ENCODE measurements at regions not wholly inside any gene's neighbourhood (a gene's known extent, or its start where the extent isn't known, plus 50 kb on each side); places are given as distances from the start of the nearest gene placed in this dataset.

DNA sequence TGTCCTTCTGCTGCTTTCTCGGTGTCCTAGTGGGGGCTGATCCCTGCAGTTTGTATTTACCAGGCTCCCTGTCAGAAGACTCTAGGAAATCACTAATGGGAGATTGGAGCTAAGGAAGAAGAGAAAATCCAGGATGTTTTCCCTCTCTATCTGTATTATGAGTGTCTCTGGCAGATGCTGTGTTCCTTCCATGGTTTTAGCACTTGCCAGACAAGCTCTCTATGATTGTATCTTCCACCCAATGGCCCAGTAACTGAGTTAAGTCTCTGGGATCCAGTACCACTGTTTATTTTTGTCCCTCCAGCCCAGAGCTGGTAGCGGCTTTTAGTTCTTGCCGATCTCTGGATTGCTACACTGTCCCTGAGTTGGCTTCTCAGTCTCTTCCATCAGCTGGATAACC lies 494.8 kb upstream of the SLC39A10 start:
- H3K27me3 Mint-ChIP-seq (ENCODE audit: unreplicated experiment) = no peaks in the 10 kb centered on the region
- DNase-seq (ENCODE audit: extremely low spot score, unreplicated experiment) = no peak
- TF ChIP-seq, protein P1, sequence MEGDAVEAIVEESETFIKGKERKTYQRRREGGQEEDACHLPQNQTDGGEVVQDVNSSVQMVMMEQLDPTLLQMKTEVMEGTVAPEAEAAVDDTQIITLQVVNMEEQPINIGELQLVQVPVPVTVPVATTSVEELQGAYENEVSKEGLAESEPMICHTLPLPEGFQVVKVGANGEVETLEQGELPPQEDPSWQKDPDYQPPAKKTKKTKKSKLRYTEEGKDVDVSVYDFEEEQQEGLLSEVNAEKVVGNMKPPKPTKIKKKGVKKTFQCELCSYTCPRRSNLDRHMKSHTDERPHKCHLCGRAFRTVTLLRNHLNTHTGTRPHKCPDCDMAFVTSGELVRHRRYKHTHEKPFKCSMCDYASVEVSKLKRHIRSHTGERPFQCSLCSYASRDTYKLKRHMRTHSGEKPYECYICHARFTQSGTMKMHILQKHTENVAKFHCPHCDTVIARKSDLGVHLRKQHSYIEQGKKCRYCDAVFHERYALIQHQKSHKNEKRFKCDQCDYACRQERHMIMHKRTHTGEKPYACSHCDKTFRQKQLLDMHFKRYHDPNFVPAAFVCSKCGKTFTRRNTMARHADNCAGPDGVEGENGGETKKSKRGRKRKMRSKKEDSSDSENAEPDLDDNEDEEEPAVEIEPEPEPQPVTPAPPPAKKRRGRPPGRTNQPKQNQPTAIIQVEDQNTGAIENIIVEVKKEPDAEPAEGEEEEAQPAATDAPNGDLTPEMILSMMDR (IDR thresholded peaks at IDR 0.05) = no peak
- no peaks in the 10 kb centered on the region for H3K4me1 Mint-ChIP-seq (ENCODE audit: unreplicated experiment)
- H3K4me3 Mint-ChIP-seq (ENCODE audit: unreplicated experiment) = no peak overlapping the region
- no peaks in the 10 kb centered on the region for H3K9me3 Mint-ChIP-seq (ENCODE audit: unreplicated experiment)
- no peak overlapping the region for H3K27ac Mint-ChIP-seq (ENCODE audit: unreplicated experiment)
- H3K36me3 Mint-ChIP-seq (ENCODE audit: unreplicated experiment) = no peaks in the 10 kb centered on the region

- H3K9me3 Mint-ChIP-seq (ENCODE audit: unreplicated experiment) = no peaks in the 10 kb centered on the region
- H3K36me3 Mint-ChIP-seq (ENCODE audit: unreplicated experiment) = no peaks in the 10 kb centered on the region
- no peaks in the 10 kb centered on the region for H3K4me1 Mint-ChIP-seq (ENCODE audit: unreplicated experiment)
- no peak for DNase-seq (ENCODE audit: extremely low spot score, unreplicated experiment)
- TF ChIP-seq, protein P1 (IDR thresholded peaks at IDR 0.05) = no peak
- H3K27ac Mint-ChIP-seq (ENCODE audit: unreplicated experiment) = no peak overlapping the region
- no peak overlapping the region for H3K4me3 Mint-ChIP-seq (ENCODE audit: unreplicated experiment)
- H3K27me3 Mint-ChIP-seq (ENCODE audit: unreplicated experiment) = no peaks in the 10 kb centered on the region
Measured at GRCh38 chr2:195160963-195161362, 496.1 kb upstream of the SLC39A10 start.

DNA sequence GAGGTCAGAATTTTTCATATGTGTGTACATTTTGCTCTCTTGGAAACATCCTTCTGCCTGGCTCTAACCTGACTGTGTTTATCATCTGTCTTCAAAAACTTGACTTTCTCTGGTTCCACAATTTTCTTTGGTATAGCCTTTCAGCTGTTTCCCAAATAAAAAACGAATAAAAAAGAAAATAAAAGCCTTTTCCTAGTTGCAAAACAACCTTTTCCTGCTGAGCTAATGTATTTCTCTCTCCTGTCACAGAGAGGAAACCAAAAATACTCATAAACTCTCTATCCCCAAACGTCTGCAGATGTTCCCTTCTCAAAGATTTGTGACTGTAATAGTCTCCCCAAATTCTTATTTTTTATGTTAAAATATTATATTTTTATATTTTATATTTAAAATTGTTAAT lies 505.3 kb upstream of the SLC39A10 start:
- TF ChIP-seq, protein P1 (IDR thresholded peaks at IDR 0.05) = no peak
- Mint-ChIP-seq H3K4me3 (ENCODE audit: unreplicated experiment) (no peak overlapping the region), H3K27me3 (ENCODE audit: unreplicated experiment) (peaks cover 3% of the 10 kb centered on the region), H3K9me3 (ENCODE audit: unreplicated experiment) (no peaks in the 10 kb centered on the region), H3K36me3 (ENCODE audit: unreplicated experiment) (no peaks in the 10 kb centered on the region), H3K4me1 (ENCODE audit: unreplicated experiment) (no peaks in the 10 kb centered on the region), H3K27ac (ENCODE audit: unreplicated experiment) (no peak overlapping the region)
- no peak for DNase-seq (ENCODE audit: extremely low spot score, unreplicated experiment)

GRCh38 chr2:195150819-195151218 lies 506.2 kb upstream of the SLC39A10 start:
- Mint-ChIP-seq H3K27me3 (ENCODE audit: unreplicated experiment) (peaks cover 3% of the 10 kb centered on the region), H3K27ac (ENCODE audit: unreplicated experiment) (no peak overlapping the region), H3K4me1 (ENCODE audit: unreplicated experiment) (no peaks in the 10 kb centered on the region), H3K4me3 (ENCODE audit: unreplicated experiment) (no peak overlapping the region), H3K9me3 (ENCODE audit: unreplicated experiment) (no peaks in the 10 kb centered on the region), H3K36me3 (ENCODE audit: unreplicated experiment) (no peaks in the 10 kb centered on the region)
- TF ChIP-seq, protein P1 (IDR thresholded peaks at IDR 0.05) = no peak
- DNase-seq (ENCODE audit: extremely low spot score, unreplicated experiment) = no peak

DNA sequence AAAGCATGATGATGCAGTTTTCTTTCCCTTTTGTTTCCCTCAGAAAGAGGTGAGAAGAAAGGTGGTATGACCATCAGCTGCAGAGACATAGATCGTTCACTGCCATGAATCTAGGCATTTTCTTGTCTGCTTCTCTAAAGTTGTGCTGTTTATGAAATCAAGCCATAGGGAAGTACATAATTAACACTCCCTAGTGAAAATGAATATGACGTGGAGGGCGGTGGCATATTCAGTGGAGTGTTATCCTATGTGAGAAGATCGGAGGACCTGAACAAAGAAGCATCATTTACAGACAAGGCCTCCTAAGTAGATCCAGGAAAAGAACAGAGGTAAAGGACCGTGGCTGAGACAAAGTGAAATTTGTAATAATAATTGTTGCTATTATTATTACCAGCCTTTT lies 509.0 kb upstream of the SLC39A10 start:
- Mint-ChIP-seq H3K27me3 (ENCODE audit: unreplicated experiment) (peaks cover 3% of the 10 kb centered on the region), H3K27ac (ENCODE audit: unreplicated experiment) (no peak overlapping the region), H3K36me3 (ENCODE audit: unreplicated experiment) (no peaks in the 10 kb centered on the region), H3K9me3 (ENCODE audit: unreplicated experiment) (peaks cover 5% of the 10 kb centered on the region), H3K4me3 (ENCODE audit: unreplicated experiment) (no peak overlapping the region), H3K4me1 (ENCODE audit: unreplicated experiment) (no peaks in the 10 kb centered on the region)
- TF ChIP-seq, protein P1 (IDR thresholded peaks at IDR 0.05) = no peak
- no peak for DNase-seq (ENCODE audit: extremely low spot score, unreplicated experiment)

Data from osteocyte (in vitro differentiated cells).